ENCODE measurements at regions not wholly inside any gene's neighbourhood (a gene's known extent, or its start where the extent isn't known, plus 50 kb on each side); places are given as distances from the start of the nearest gene placed in this dataset.

GRCh38 chrX:39333451-39333850 lies 532.2 kb downstream of the MID1IP1 start:
- H3K9me3 ChIP-seq (ENCODE audit: control insufficient read depth in 1 of 2, insufficient read depth in 1 of 2, low read depth in 1 of 2, low read length in 2 of 2), result no peaks in the 10 kb centered on the region
- no peak overlapping the region for H2AFZ ChIP-seq (ENCODE audit: low read depth, low read length, poor library complexity, severe bottlenecking)
- no peak overlapping the region for H3K27ac ChIP-seq (ENCODE audit: low read depth, low read length)
- TF ChIP-seq EZH2phosphoT487 (IDR thresholded peaks at IDR 0.05; ENCODE audit: borderline replicate concordance), result no peak
- TF ChIP-seq CBX3 (IDR thresholded peaks at IDR 0.05; ENCODE audit: low read depth), result no peak
- TF ChIP-seq YY1 (IDR thresholded peaks at IDR 0.05; ENCODE audit: extremely low read depth, insufficient replicate concordance, low read depth, low read length), result no peak
- no peak for TF ChIP-seq ATF3 (IDR thresholded peaks at IDR 0.05)
- TF ChIP-seq, protein P1, sequence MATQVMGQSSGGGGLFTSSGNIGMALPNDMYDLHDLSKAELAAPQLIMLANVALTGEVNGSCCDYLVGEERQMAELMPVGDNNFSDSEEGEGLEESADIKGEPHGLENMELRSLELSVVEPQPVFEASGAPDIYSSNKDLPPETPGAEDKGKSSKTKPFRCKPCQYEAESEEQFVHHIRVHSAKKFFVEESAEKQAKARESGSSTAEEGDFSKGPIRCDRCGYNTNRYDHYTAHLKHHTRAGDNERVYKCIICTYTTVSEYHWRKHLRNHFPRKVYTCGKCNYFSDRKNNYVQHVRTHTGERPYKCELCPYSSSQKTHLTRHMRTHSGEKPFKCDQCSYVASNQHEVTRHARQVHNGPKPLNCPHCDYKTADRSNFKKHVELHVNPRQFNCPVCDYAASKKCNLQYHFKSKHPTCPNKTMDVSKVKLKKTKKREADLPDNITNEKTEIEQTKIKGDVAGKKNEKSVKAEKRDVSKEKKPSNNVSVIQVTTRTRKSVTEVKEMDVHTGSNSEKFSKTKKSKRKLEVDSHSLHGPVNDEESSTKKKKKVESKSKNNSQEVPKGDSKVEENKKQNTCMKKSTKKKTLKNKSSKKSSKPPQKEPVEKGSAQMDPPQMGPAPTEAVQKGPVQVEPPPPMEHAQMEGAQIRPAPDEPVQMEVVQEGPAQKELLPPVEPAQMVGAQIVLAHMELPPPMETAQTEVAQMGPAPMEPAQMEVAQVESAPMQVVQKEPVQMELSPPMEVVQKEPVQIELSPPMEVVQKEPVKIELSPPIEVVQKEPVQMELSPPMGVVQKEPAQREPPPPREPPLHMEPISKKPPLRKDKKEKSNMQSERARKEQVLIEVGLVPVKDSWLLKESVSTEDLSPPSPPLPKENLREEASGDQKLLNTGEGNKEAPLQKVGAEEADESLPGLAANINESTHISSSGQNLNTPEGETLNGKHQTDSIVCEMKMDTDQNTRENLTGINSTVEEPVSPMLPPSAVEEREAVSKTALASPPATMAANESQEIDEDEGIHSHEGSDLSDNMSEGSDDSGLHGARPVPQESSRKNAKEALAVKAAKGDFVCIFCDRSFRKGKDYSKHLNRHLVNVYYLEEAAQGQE (IDR thresholded peaks at IDR 0.05; ENCODE audit: low read depth), result no peak
- TF ChIP-seq ZNF274 (IDR thresholded peaks at IDR 0.05; ENCODE audit: low read depth, low read length), result no peak
- TF ChIP-seq ZFX (IDR thresholded peaks at IDR 0.05), result no peak
- TF ChIP-seq SRF (IDR thresholded peaks at IDR 0.05; ENCODE audit: low read depth), result no peak
- no peak for TF ChIP-seq POLR2AphosphoS5 (IDR thresholded peaks at IDR 0.05; ENCODE audit: low read depth, low read length)
- no peak for TF ChIP-seq EZH2 (IDR thresholded peaks at IDR 0.05)
- no peak for TF ChIP-seq SIN3A (IDR thresholded peaks at IDR 0.05; ENCODE audit: low read depth)
- no peak for TF ChIP-seq ELF1 (IDR thresholded peaks at IDR 0.05; ENCODE audit: borderline replicate concordance, low read depth)
- no peak for TF ChIP-seq TCF7L2 (IDR thresholded peaks at IDR 0.05; ENCODE audit: borderline replicate concordance, extremely low read depth, insufficient read depth, insufficient read length)
- no peak for TF ChIP-seq RAD21 (IDR thresholded peaks at IDR 0.05; ENCODE audit: low read depth)
- TF ChIP-seq SP1 (IDR thresholded peaks at IDR 0.05; ENCODE audit: low read depth), result no peak
- TF ChIP-seq ZBTB33 (IDR thresholded peaks at IDR 0.05; ENCODE audit: extremely low read depth, insufficient replicate concordance, low read length), result no peak
- no peak for TF ChIP-seq EGR1 (IDR thresholded peaks at IDR 0.05; ENCODE audit: low read depth)
- no peak for TF ChIP-seq POLR2A (IDR thresholded peaks at IDR 0.05; ENCODE audit: borderline replicate concordance, extremely low read depth, insufficient read depth, insufficient read length)
- TF ChIP-seq CTCF (IDR thresholded peaks at IDR 0.05 in 2 of 3, conservative IDR thresholded peaks at IDR 0.05 in 1 of 3; ENCODE audit: borderline replicate concordance in 1 of 3, insufficient read depth in 1 of 3, low read depth in 2 of 3, low read length in 2 of 3), result no peak
- TF ChIP-seq MAX (IDR thresholded peaks at IDR 0.05), result no peak
- no peaks in the 10 kb centered on the region for H3K36me3 ChIP-seq (ENCODE audit: control insufficient read depth in 1 of 2, insufficient read depth in 2 of 2, low read length in 2 of 2)
- H3K4me3 ChIP-seq (replicated peaks in 1 of 2; ENCODE audit: low read depth in 1 of 2, low read length in 2 of 2), result no peak overlapping the region
- CTCF ChIA-PET, result no interaction called here
- no peaks in the 10 kb centered on the region for H3K9me2 ChIP-seq (ENCODE audit: insufficient read depth)
- H3K4me2 ChIP-seq (ENCODE audit: low read length), result no peak overlapping the region
- H3K4me1 ChIP-seq (ENCODE audit: control insufficient read depth in 1 of 2, insufficient read depth in 2 of 2, low read length in 2 of 2), result no peaks in the 10 kb centered on the region
- RAD21 ChIA-PET (ENCODE audit: low non-redundant PET in 1 of 2, low total read pairs in 2 of 2, uncharacterized antibody in 2 of 2, unreplicated experiment in 2 of 2), result no interaction called here
- H3K27me3 ChIP-seq (ENCODE audit: insufficient read depth, low read length), result peaks cover 5% of the 10 kb centered on the region; the same call in 1 of the 2 replicates
- DNase-seq (ENCODE audit: low read depth, low spot score), result no peak
- no TSS peak for BruUV-seq (replicated peaks)
- no peaks in the 10 kb centered on the region for H3K79me2 ChIP-seq (ENCODE audit: insufficient read depth, low read length)
- H4K20me1 ChIP-seq (ENCODE audit: insufficient read depth), result no peaks in the 10 kb centered on the region
- ATAC-seq, result no peak
- intact Hi-C loops (cut with micrococcal nuclease), result loop anchor here (5.0 kb wide), 1 partner anchor 51 kb away; no protein-coding TSS in a partner anchor
- no peak overlapping the region for H3K9ac ChIP-seq (ENCODE audit: low read length)
- POLR2A ChIA-PET, result no interaction called here

Measured in HCT116 (cell line).